Right lobe of liver (tissue), 6 donors: ENCODE measurements at regions not wholly inside any gene's neighbourhood (a gene's known extent, or its start where the extent isn't known, plus 50 kb on each side); places are given as distances from the start of the nearest gene placed in this dataset.

Source experiments
- ATAC-seq, 4 donors: fragments of 200-7000 bp; cut with Tn5 transposase; one replicate each; pipeline ENCODE4 v1.9.1; 2020; ENCODE audit warnings: mild to moderate bottlenecking in 4 of 4, moderate library complexity in 4 of 4
- DNase-seq, 3 donors: peaks; one replicate each; pipeline ENCODE4 v3.0.0-alpha.2; 2020
- H3K27ac ChIP-seq, 3 donors: fragments of 200-600 bp; one replicate each; pipeline ENCODE4 v1.8.0; 2022
- H3K27me3 ChIP-seq, 2 donors: fragments of 200-600 bp; one replicate each; pipeline ENCODE4 v1.8.0; 2022
- H3K36me3 ChIP-seq, 4 donors: fragments of 200-600 bp; sonication (generic) in 1 of 4; one replicate each; pipeline versions ENCODE4 v1.5.1 to v1.8.0; 2017 to 2022; ENCODE audit warnings: control low read depth in 1 of 4
- H3K4me1 ChIP-seq, 4 donors: fragments of 200-600 bp; sonication (generic) in 1 of 4; one replicate each; pipeline versions ENCODE4 v1.5.1 to v1.8.0; 2017 to 2022; ENCODE audit warnings: control low read depth in 1 of 4
- H3K4me3 ChIP-seq, 3 donors: fragments of 200-600 bp; one replicate each; pipeline ENCODE4 v1.8.0; 2022
- H3K9me3 ChIP-seq, 4 donors: fragments of 200-600 bp; sonication (generic) in 1 of 4; one replicate each; pipeline versions ENCODE4 v1.5.1 to v1.8.0; 2017 to 2022; ENCODE audit warnings: control low read depth in 1 of 4
- CTCF ChIP-seq, 4 donors: fragments of 200-600 bp in 3 of 4; fragments of 450-650 bp in 1 of 4; IDR thresholded peaks; one replicate each; pipeline versions ENCODE4 v1.5.1 to v1.8.0; 2016 to 2022; ENCODE audit warnings: antibody characterized with exemption in 4 of 4, mild to moderate bottlenecking in 2 of 4
- POLR2A ChIP-seq: fragments of 450-650 bp; IDR thresholded peaks from one replicate; pipeline ENCODE4 v1.6.1; 2017; ENCODE audit warnings: antibody characterized with exemption, mild to moderate bottlenecking
- WGBS: methylation state at CpG from one replicate; pipeline ENCODE4 v1.1.6; 2018; ENCODE audit warnings: low coverage, low lambda C conversion rate; ENCODE audit not compliant: insufficient coverage; ENCODE audit errors: missing lambda C conversion rate; 5-methylcytosine and 5-hydroxymethylcytosine counted together
- intact Hi-C, 2 donors: fragments of 100-400 bp; cut with DNase I; formaldehyde crosslinking; loops; one replicate each; pipeline versions ENCODE4 v1.11.2 to v1.14.1; 2022
- donor health status: DM: no; HTN: yes; CAD: no.
- donor health status: DM: no; HTN: no; CAD: no.
- donor health status: DM: no; HTN: no; CAD: no.
- donor health status: DM: no; HTN: yes; CAD: no.
- donor health status: DM: no; HTN: yes; CAD: no.

GRCh38 chr1:60296794-60297193 is 223.2 kb upstream of the C1orf87 start:
- WGBS, result 58% methylated on average over 2 of the region's 2 CpGs
- no peaks in the 10 kb centered on the region for H3K36me3 ChIP-seq
- no peak for TF ChIP-seq POLR2A
- no peak for TF ChIP-seq CTCF (IDR thresholded peaks at IDR 0.05)
- H3K27ac ChIP-seq, result no peak overlapping the region
- ATAC-seq (no peak), DNase-seq (no peak)
- H3K4me1 ChIP-seq, result no peaks in the 10 kb centered on the region
- no peaks in the 10 kb centered on the region for H3K27me3 ChIP-seq
- no peak overlapping the region for H3K4me3 ChIP-seq
- intact Hi-C loops, result no loop called here
- no peaks in the 10 kb centered on the region for H3K9me3 ChIP-seq

- DNase-seq (no peak), ATAC-seq (no peak)
- no peaks in the 10 kb centered on the region for H3K9me3 ChIP-seq
- no peak for TF ChIP-seq CTCF (IDR thresholded peaks at IDR 0.05)
- TF ChIP-seq POLR2A, result no peak
- intact Hi-C loops, result no loop called here
- H3K27ac ChIP-seq, result no peak overlapping the region
- WGBS, result 91% methylated on average over 1 of the region's 1 CpG
- no peak overlapping the region for H3K4me3 ChIP-seq
- no peaks in the 10 kb centered on the region for H3K36me3 ChIP-seq
- no peaks in the 10 kb centered on the region for H3K4me1 ChIP-seq
- no peaks in the 10 kb centered on the region for H3K27me3 ChIP-seq
Measured at GRCh38 chr1:60292140-60292539, 218.6 kb upstream of the C1orf87 start.

- ATAC-seq (no peak), DNase-seq (no peak)
- Histone ChIP-seq H3K4me3 (no peak overlapping the region), H3K27ac (no peak overlapping the region), H3K27me3 (no peaks in the 10 kb centered on the region), H3K9me3 (no peaks in the 10 kb centered on the region), H3K36me3 (no peaks in the 10 kb centered on the region), H3K4me1 (no peaks in the 10 kb centered on the region)
- 81% methylated on average over 6 of the region's 6 CpGs for WGBS
- intact Hi-C loops, result no loop called here
- TF ChIP-seq POLR2A (no peak), CTCF (IDR thresholded peaks at IDR 0.05) (no peak)
Measured at GRCh38 chr1:60290393-60290792, 216.8 kb upstream of the C1orf87 start.

- ATAC-seq, result no peak
- 100% methylated on average over 1 of the region's 1 CpG for WGBS
- intact Hi-C loops, result no loop called here
- peaks cover 0 to 5% (median 0%) of the 10 kb centered on the region in 4 donors for H3K4me1 ChIP-seq
- no peak overlapping the region for H3K4me3 ChIP-seq
- no peaks in the 10 kb centered on the region for H3K36me3 ChIP-seq
- TF ChIP-seq CTCF (IDR thresholded peaks at IDR 0.05) (no peak), POLR2A (no peak)
- H3K9me3 ChIP-seq, result no peaks in the 10 kb centered on the region
- no peak for DNase-seq
- H3K27me3 ChIP-seq, result no peaks in the 10 kb centered on the region
- H3K27ac ChIP-seq, result no peak overlapping the region
Measured at GRCh38 chr1:60287536-60287935, 214.0 kb upstream of the C1orf87 start.

- DNase-seq, result no peak
- no peaks in the 10 kb centered on the region for H3K9me3 ChIP-seq
- intact Hi-C loops, result no loop called here
- ATAC-seq, result peak in 1 of 4 donors; percentile 32
- H3K36me3 ChIP-seq, result no peaks in the 10 kb centered on the region
- H3K27me3 ChIP-seq, result no peaks in the 10 kb centered on the region
- WGBS, result no CpG with 5 or more reads among the region's 2 CpGs
- H3K4me3 ChIP-seq, result no peak overlapping the region
- H3K27ac ChIP-seq, result no peak overlapping the region
- peaks cover 0 to 34% (median 6%) of the 10 kb centered on the region in 4 donors for H3K4me1 ChIP-seq
- TF ChIP-seq POLR2A (no peak), CTCF (IDR thresholded peaks at IDR 0.05) (no peak)
Measured at GRCh38 chr1:60283690-60284089, 210.1 kb upstream of the C1orf87 start.
